D721Med (cell line): ENCODE measurements at regions not wholly inside any gene's neighbourhood (a gene's known extent, or its start where the extent isn't known, plus 50 kb on each side); places are given as distances from the start of the nearest gene placed in this dataset.

Experiments used
- DNase-seq: peaks from one replicate; pipeline ENCODE4 v3.0.0; 2011; ENCODE audit warnings: low spot score; ENCODE audit not compliant: insufficient read length
- FAIRE-seq: peaks from 2 replicates; lab custom pipeline; 2011; peaks lifted over from hg19 to GRCh38; lab: Jason Lieb, UNC
- CTCF ChIP-seq: IDR thresholded peaks from 2 replicates; pipeline ENCODE4 v1.5.1; 2012; ENCODE audit warnings: mild to moderate bottlenecking, control low read depth; ENCODE audit not compliant: insufficient read depth; ENCODE audit errors: missing control alignments

GRCh38 chr4:140249351-140249750 is 95.4 kb upstream of the MAML3 start:
- TF ChIP-seq CTCF, result no peak
- FAIRE-seq (no peak), DNase-seq (no peak)

- no peak for TF ChIP-seq CTCF
- DNase-seq, result no peak
- no peak for FAIRE-seq
Measured at GRCh38 chr4:140247237-140247636, 93.3 kb upstream of the MAML3 start.

GRCh38 chr4:140246216-140246615 is 92.2 kb upstream of the MAML3 start:
- FAIRE-seq, result no peak
- TF ChIP-seq CTCF, result no peak
- no peak for DNase-seq

- no peak for TF ChIP-seq CTCF
- no peak for DNase-seq
- no peak for FAIRE-seq
Measured at GRCh38 chr4:140244328-140244727, 90.3 kb upstream of the MAML3 start.

DNA sequence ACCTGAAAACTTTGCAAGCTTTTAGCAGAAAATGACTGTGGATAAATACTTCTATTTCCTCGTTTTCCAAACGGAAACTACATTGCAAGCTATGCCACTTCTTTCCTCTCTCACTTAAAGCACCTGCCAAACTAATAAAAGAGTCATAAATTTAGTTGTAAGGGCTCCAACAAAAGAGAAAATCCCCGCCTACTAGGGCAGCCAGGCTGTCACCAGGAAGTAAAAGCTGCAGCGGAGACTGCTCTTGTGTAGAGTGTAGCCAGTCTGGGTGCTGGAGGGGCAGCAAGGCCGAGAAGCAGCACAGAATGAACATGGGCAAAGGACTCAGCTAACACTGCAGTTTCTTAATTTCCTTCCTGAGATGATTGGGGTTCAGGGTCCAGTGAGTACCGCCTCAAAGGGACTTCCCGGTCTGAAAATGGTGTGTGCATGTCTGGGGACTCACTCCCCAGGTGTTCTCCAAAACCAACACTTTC is 89.3 kb upstream of the MAML3 start:
- FAIRE-seq, result no peak
- no peak for TF ChIP-seq CTCF
- no peak for DNase-seq

- TF ChIP-seq CTCF, result no peak
- FAIRE-seq, result no peak
- DNase-seq, result no peak
Measured at GRCh38 chr4:140242357-140243277, 88.6 kb upstream of the MAML3 start.

GRCh38 chr4:140240237-140240636 is 86.3 kb upstream of the MAML3 start:
- FAIRE-seq (no peak), DNase-seq (no peak)
- TF ChIP-seq CTCF, result no peak
